Activated naive CD4-positive, alpha-beta T cell treated with anti-CD3 and anti-CD28 coated beads, Interleukin-2, amount 50 U/mL, for 72 hours (primary cell): ENCODE measurements at regions not wholly inside any gene's neighbourhood (a gene's known extent, or its start where the extent isn't known, plus 50 kb on each side); places are given as distances from the start of the nearest gene placed in this dataset.
"Not testable (repeated sequence)": the region's sequence is repeated elsewhere in the genome, so short reads cannot be mapped to it uniquely, and the experiment has no call there.

Source experiments
- ATAC-seq, 2 donors: fragments of 150-1000 bp; cut with Tn5 transposase; 2 replicates each; pipeline ENCODE4 v1.10.0; 2021; ENCODE audit warnings: mild to moderate bottlenecking in 2 of 2, moderate library complexity in 2 of 2
- DNase-seq, 2 donors: peaks; one replicate each; pipeline ENCODE4 v3.0.0; 2021 to 2022; ENCODE audit warnings: low spot score in 2 of 2
- H3K27ac Mint-ChIP-seq, 2 donors: one replicate each; pipeline ENCODE4 v1.8.0; 2022; ENCODE audit warnings: mild to moderate bottlenecking in 2 of 2, mixed read lengths in 2 of 2
- H3K36me3 Mint-ChIP-seq, 2 donors: one replicate each; pipeline ENCODE4 v1.8.0; 2022; ENCODE audit warnings: mixed read lengths in 2 of 2
- H3K9me3 Mint-ChIP-seq, 2 donors: one replicate each; pipeline ENCODE4 v1.8.0; 2022; ENCODE audit warnings: mixed read lengths in 2 of 2

GRCh38 chr6:81950877-81951276 is 198.4 kb upstream of the TENT5A start:
- H3K36me3 Mint-ChIP-seq, result no peaks in the 10 kb centered on the region
- no peak for DNase-seq
- ATAC-seq, result no peak
- H3K27ac Mint-ChIP-seq, result no peak overlapping the region
- H3K9me3 Mint-ChIP-seq, result peaks cover 0 to 3% of the 10 kb centered on the region in 2 donors

- DNase-seq, result no peak
- Mint-ChIP-seq H3K9me3 (peaks cover 5 to 7% of the 10 kb centered on the region in 2 donors), H3K27ac (no peak overlapping the region), H3K36me3 (no peaks in the 10 kb centered on the region)
- no peak for ATAC-seq
Measured at GRCh38 chr6:81948861-81949260, 196.4 kb upstream of the TENT5A start.

GRCh38 chr6:81948196-81948595 is 195.7 kb upstream of the TENT5A start:
- H3K9me3 Mint-ChIP-seq, H3K36me3 Mint-ChIP-seq, H3K27ac Mint-ChIP-seq, ATAC-seq, DNase-seq: not testable (repeated sequence)

- no peak for ATAC-seq
- Mint-ChIP-seq H3K36me3 (no peaks in the 10 kb centered on the region), H3K27ac (no peak overlapping the region), H3K9me3 (peaks cover 5 to 10% of the 10 kb centered on the region in 2 donors)
- no peak for DNase-seq
Measured at GRCh38 chr6:81944661-81945060, 192.2 kb upstream of the TENT5A start.

GRCh38 chr6:81942842-81943241 is 190.4 kb upstream of the TENT5A start:
- not testable (repeated sequence) for ATAC-seq, H3K9me3 Mint-ChIP-seq, DNase-seq, H3K27ac Mint-ChIP-seq, H3K36me3 Mint-ChIP-seq

- Mint-ChIP-seq H3K9me3 (peaks cover 5 to 15% of the 10 kb centered on the region in 2 donors), H3K27ac (no peak overlapping the region), H3K36me3 (no peaks in the 10 kb centered on the region)
- DNase-seq (no peak), ATAC-seq (no peak)
Measured at GRCh38 chr6:81942067-81942370, 189.5 kb upstream of the TENT5A start.

GRCh38 chr6:81940451-81940985 is 188.0 kb upstream of the TENT5A start:
- peaks cover 5 to 19% of the 10 kb centered on the region in 2 donors for H3K9me3 Mint-ChIP-seq

GRCh38 chr6:81939766-81940165 is 187.3 kb upstream of the TENT5A start:
- DNase-seq (no peak), ATAC-seq (no peak)
- no peaks in the 10 kb centered on the region for H3K36me3 Mint-ChIP-seq
- no peak overlapping the region for H3K27ac Mint-ChIP-seq
- peaks cover 1 to 16% of the 10 kb centered on the region in 2 donors for H3K9me3 Mint-ChIP-seq

More at GRCh38 chr6:81940451-81940985, 188.0 kb upstream of the TENT5A start:
- DNase-seq (no peak), ATAC-seq (no peak)
- H3K27ac Mint-ChIP-seq, result no peak overlapping the region
- no peaks in the 10 kb centered on the region for H3K36me3 Mint-ChIP-seq

- Mint-ChIP-seq H3K27ac (no peak overlapping the region), H3K9me3 (peaks cover 0 to 15% of the 10 kb centered on the region in 2 donors), H3K36me3 (no peaks in the 10 kb centered on the region)
- ATAC-seq (no peak), DNase-seq (no peak)
Measured at GRCh38 chr6:81938991-81939732, 186.7 kb upstream of the TENT5A start.

- Mint-ChIP-seq H3K9me3 (peaks cover 0 to 15% of the 10 kb centered on the region in 2 donors), H3K27ac (no peak overlapping the region), H3K36me3 (no peaks in the 10 kb centered on the region)
- ATAC-seq (no peak), DNase-seq (no peak)
Measured at GRCh38 chr6:81938014-81938856, 185.8 kb upstream of the TENT5A start.

GRCh38 chr6:81937296-81937937 is 184.9 kb upstream of the TENT5A start:
- Mint-ChIP-seq H3K27ac (no peak overlapping the region), H3K36me3 (no peaks in the 10 kb centered on the region), H3K9me3 (peaks cover 4 to 17% of the 10 kb centered on the region in 2 donors)
- no peak for ATAC-seq
- no peak for DNase-seq

GRCh38 chr6:81934936-81935335 is 182.5 kb upstream of the TENT5A start:
- ATAC-seq, result no peak
- Mint-ChIP-seq H3K27ac (no peak overlapping the region), H3K9me3 (peaks cover 4 to 12% of the 10 kb centered on the region in 2 donors), H3K36me3 (no peaks in the 10 kb centered on the region)
- DNase-seq, result no peak

GRCh38 chr6:81933608-81934051 is 181.1 kb upstream of the TENT5A start:
- no peak overlapping the region for H3K27ac Mint-ChIP-seq
- DNase-seq (no peak), ATAC-seq (no peak)
- H3K36me3 Mint-ChIP-seq, result no peaks in the 10 kb centered on the region
- H3K9me3 Mint-ChIP-seq, result peaks cover 4 to 12% of the 10 kb centered on the region in 2 donors

- DNase-seq, result no peak
- Mint-ChIP-seq H3K36me3 (no peaks in the 10 kb centered on the region), H3K27ac (no peak overlapping the region), H3K9me3 (peaks cover 4 to 12% of the 10 kb centered on the region in 2 donors)
- no peak for ATAC-seq
Measured at GRCh38 chr6:81933089-81933488, 180.6 kb upstream of the TENT5A start.

- not testable (repeated sequence) for DNase-seq, H3K9me3 Mint-ChIP-seq, ATAC-seq, H3K36me3 Mint-ChIP-seq, H3K27ac Mint-ChIP-seq
Measured at GRCh38 chr6:81932448-81932847, 180.0 kb upstream of the TENT5A start.

- DNase-seq (no peak), ATAC-seq (no peak)
- no peaks in the 10 kb centered on the region for H3K36me3 Mint-ChIP-seq
- H3K9me3 Mint-ChIP-seq, result peaks cover 3 to 4% of the 10 kb centered on the region in 2 donors
- no peak overlapping the region for H3K27ac Mint-ChIP-seq
Measured at GRCh38 chr6:81929828-81930227, 177.3 kb upstream of the TENT5A start.

GRCh38 chr6:81925201-81925600 is 172.7 kb upstream of the TENT5A start:
- no peak for ATAC-seq
- Mint-ChIP-seq H3K36me3 (no peaks in the 10 kb centered on the region), H3K9me3 (peaks cover 3 to 5% of the 10 kb centered on the region in 2 donors), H3K27ac (no peak overlapping the region)
- DNase-seq, result no peak
